HepG2 (cell line): ENCODE measurements at regions not wholly inside any gene's neighbourhood (a gene's known extent, or its start where the extent isn't known, plus 50 kb on each side); places are given as distances from the start of the nearest gene placed in this dataset.
A peak's percentile ranks its signal among the peaks of the same experiment; 100 is the strongest.

Experiments used
- CEBPB ChIP-seq: IDR thresholded peaks from 2 replicates; pipeline ENCODE4 v1.6.1; 2011; ENCODE audit warnings: low read depth, low read length, improper control_type of control experiment, borderline replicate concordance
- HDAC1 ChIP-seq: sonication (generic); formaldehyde crosslinking; IDR thresholded peaks from 2 replicates; pipeline ENCODE4 v1.5.1; 2020; ENCODE audit warnings: mild to moderate bottlenecking, missing genetic modification reagents
- HOXA3 ChIP-seq: sonication (generic); formaldehyde crosslinking; IDR thresholded peaks from 2 replicates; pipeline ENCODE4 v1.5.0; 2020; ENCODE audit warnings: missing genetic modification reagents
- RCOR2 ChIP-seq: IDR thresholded peaks from 2 replicates; pipeline ENCODE4 v1.6.1; 2016; ENCODE audit warnings: missing biosample characterization, missing genetic modification reagents
- REL ChIP-seq: sonication (generic); formaldehyde crosslinking; conservative IDR thresholded peaks from 2 replicates; pipeline ENCODE4 v1.8.0; 2022; ENCODE audit warnings: mild to moderate bottlenecking, missing genetic modification reagents, moderate library complexity
- SMARCE1 ChIP-seq: fragments of 450-650 bp; IDR thresholded peaks from 2 replicates; pipeline ENCODE4 v1.6.1; 2017; ENCODE audit warnings: borderline replicate concordance
- TEAD2 ChIP-seq: sonication (generic); formaldehyde crosslinking; IDR thresholded peaks from 2 replicates; pipeline ENCODE4 v1.9.0; 2021; ENCODE audit warnings: missing genetic modification reagents
- ZFY ChIP-seq: sonication (generic); formaldehyde crosslinking; IDR thresholded peaks from 2 replicates; pipeline ENCODE4 v1.4.0; 2020; ENCODE audit warnings: missing genetic modification reagents
- ZNF143 ChIP-seq: sonication (generic); formaldehyde crosslinking; IDR thresholded peaks from 2 replicates; pipeline ENCODE4 v1.4.0; 2020; ENCODE audit warnings: missing genetic modification reagents
- ZNF350 ChIP-seq: sonication (generic); formaldehyde crosslinking; IDR thresholded peaks from 2 replicates; pipeline ENCODE4 v1.4.0; 2020; ENCODE audit warnings: mild to moderate bottlenecking, low read depth, missing genetic modification reagents, borderline replicate concordance
- ZNF460 ChIP-seq: sonication (generic); formaldehyde crosslinking; IDR thresholded peaks from 2 replicates; pipeline ENCODE4 v1.5.1; 2020; ENCODE audit warnings: missing genetic modification reagents, mild to moderate bottlenecking, borderline replicate concordance
- ZNF607 ChIP-seq: sonication (generic); formaldehyde crosslinking; IDR thresholded peaks from 2 replicates; pipeline ENCODE4 v1.5.1; 2020; ENCODE audit warnings: missing genetic modification reagents, mild to moderate bottlenecking, borderline replicate concordance
- ZNF737 ChIP-seq: sonication (generic); formaldehyde crosslinking; IDR thresholded peaks from 2 replicates; pipeline ENCODE4 v1.5.0; 2020; ENCODE audit warnings: missing genetic modification reagents, mild to moderate bottlenecking, borderline replicate concordance
- TF ChIP-seq, protein P1 (sequence below), 2 experiments: fragments of 450-650 bp in 1 of 2; sonication (generic) in 1 of 2; formaldehyde crosslinking in 1 of 2; IDR thresholded peaks; 2 replicates each; pipeline versions ENCODE4 v1.6.1 to v1.8.0; 2016 to 2022; ENCODE audit warnings: antibody characterized with exemption in 1 of 2, mild to moderate bottlenecking in 1 of 2, missing genetic modification reagents in 1 of 2
- TF ChIP-seq, protein P2 (sequence below): IDR thresholded peaks from 2 replicates; pipeline ENCODE4 v1.6.1; 2016; ENCODE audit warnings: missing compliant biosample characterization, missing genetic modification reagents, borderline replicate concordance
- TF ChIP-seq, protein P3 (sequence below): sonication (generic); formaldehyde crosslinking; IDR thresholded peaks from 2 replicates; pipeline ENCODE4 v1.4.0; 2020; ENCODE audit warnings: missing genetic modification reagents, mild to moderate bottlenecking, borderline replicate concordance
- TF ChIP-seq, protein P4 (sequence below): sonication (generic); IDR thresholded peaks from 2 replicates; pipeline ENCODE4 v1.6.1; 2016; ENCODE audit warnings: low read depth, borderline replicate concordance

DNA sequence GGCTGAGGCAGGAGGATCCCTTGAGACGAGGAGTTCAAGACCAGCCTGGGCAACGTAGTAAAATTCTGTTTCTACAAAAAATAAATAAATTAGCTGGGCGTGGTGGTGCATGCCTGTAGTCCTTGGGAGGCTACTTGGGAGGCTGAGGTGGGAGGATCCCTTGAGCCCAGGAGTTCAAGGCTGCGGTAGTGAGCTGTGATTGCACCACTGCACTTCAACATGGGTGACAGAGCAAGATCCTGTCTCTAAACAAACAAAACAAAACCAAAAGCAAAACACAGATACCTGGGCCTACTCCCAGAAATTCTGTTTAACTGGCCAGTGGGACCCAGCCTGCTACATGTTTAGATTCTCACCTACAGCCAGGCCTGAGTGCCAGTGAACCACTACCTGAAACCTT lies 74.6 kb upstream of the MEDAG start (continued):
- TF ChIP-seq, protein P1, sequence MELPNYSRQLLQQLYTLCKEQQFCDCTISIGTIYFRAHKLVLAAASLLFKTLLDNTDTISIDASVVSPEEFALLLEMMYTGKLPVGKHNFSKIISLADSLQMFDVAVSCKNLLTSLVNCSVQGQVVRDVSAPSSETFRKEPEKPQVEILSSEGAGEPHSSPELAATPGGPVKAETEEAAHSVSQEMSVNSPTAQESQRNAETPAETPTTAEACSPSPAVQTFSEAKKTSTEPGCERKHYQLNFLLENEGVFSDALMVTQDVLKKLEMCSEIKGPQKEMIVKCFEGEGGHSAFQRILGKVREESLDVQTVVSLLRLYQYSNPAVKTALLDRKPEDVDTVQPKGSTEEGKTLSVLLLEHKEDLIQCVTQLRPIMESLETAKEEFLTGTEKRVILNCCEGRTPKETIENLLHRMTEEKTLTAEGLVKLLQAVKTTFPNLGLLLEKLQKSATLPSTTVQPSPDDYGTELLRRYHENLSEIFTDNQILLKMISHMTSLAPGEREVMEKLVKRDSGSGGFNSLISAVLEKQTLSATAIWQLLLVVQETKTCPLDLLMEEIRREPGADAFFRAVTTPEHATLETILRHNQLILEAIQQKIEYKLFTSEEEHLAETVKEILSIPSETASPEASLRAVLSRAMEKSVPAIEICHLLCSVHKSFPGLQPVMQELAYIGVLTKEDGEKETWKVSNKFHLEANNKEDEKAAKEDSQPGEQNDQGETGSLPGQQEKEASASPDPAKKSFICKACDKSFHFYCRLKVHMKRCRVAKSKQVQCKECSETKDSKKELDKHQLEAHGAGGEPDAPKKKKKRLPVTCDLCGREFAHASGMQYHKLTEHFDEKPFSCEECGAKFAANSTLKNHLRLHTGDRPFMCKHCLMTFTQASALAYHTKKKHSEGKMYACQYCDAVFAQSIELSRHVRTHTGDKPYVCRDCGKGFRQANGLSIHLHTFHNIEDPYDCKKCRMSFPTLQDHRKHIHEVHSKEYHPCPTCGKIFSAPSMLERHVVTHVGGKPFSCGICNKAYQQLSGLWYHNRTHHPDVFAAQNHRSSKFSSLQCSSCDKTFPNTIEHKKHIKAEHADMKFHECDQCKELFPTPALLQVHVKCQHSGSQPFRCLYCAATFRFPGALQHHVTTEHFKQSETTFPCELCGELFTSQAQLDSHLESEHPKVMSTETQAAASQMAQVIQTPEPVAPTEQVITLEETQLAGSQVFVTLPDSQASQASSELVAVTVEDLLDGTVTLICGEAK (IDR thresholded peaks at IDR 0.05): no peak
- TF ChIP-seq, protein P1 (CRISPR knock-in tag; IDR thresholded peaks at IDR 0.05): no peak
- TF ChIP-seq REL: no peak
- no peak for TF ChIP-seq ZNF737 (CRISPR knock-in tag)
- no peak for TF ChIP-seq ZNF350
- TF ChIP-seq ZFY: peak; percentile 28; the same call in 1 of the 2 replicates
- no peak for TF ChIP-seq ZNF143 (CRISPR knock-in tag)
- TF ChIP-seq, protein P2, sequence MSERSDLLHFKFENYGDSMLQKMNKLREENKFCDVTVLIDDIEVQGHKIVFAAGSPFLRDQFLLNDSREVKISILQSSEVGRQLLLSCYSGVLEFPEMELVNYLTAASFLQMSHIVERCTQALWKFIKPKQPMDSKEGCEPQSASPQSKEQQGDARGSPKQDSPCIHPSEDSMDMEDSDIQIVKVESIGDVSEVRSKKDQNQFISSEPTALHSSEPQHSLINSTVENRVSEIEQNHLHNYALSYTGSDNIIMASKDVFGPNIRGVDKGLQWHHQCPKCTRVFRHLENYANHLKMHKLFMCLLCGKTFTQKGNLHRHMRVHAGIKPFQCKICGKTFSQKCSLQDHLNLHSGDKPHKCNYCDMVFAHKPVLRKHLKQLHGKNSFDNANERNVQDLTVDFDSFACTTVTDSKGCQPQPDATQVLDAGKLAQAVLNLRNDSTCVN: no peak
- TF ChIP-seq ZNF460 (CRISPR knock-in tag): peak; percentile 58; the same call in 1 of the 2 replicates
- no peak for TF ChIP-seq TEAD2 (CRISPR knock-in tag)
- TF ChIP-seq, protein P3, sequence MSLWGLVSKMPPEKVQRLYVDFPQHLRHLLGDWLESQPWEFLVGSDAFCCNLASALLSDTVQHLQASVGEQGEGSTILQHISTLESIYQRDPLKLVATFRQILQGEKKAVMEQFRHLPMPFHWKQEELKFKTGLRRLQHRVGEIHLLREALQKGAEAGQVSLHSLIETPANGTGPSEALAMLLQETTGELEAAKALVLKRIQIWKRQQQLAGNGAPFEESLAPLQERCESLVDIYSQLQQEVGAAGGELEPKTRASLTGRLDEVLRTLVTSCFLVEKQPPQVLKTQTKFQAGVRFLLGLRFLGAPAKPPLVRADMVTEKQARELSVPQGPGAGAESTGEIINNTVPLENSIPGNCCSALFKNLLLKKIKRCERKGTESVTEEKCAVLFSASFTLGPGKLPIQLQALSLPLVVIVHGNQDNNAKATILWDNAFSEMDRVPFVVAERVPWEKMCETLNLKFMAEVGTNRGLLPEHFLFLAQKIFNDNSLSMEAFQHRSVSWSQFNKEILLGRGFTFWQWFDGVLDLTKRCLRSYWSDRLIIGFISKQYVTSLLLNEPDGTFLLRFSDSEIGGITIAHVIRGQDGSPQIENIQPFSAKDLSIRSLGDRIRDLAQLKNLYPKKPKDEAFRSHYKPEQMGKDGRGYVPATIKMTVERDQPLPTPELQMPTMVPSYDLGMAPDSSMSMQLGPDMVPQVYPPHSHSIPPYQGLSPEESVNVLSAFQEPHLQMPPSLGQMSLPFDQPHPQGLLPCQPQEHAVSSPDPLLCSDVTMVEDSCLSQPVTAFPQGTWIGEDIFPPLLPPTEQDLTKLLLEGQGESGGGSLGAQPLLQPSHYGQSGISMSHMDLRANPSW (CRISPR knock-in tag): no peak
- TF ChIP-seq HDAC1 (CRISPR knock-in tag): peak; percentile 35; the same call in 1 of the 2 replicates
- TF ChIP-seq ZNF607 (CRISPR knock-in tag): no peak
- TF ChIP-seq, protein P4, sequence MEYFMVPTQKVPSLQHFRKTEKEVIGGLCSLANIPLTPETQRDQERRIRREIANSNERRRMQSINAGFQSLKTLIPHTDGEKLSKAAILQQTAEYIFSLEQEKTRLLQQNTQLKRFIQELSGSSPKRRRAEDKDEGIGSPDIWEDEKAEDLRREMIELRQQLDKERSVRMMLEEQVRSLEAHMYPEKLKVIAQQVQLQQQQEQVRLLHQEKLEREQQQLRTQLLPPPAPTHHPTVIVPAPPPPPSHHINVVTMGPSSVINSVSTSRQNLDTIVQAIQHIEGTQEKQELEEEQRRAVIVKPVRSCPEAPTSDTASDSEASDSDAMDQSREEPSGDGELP: no peak
- peak; percentile 47; the same call in 1 of the 2 replicates for TF ChIP-seq RCOR2
- TF ChIP-seq HOXA3 (CRISPR knock-in tag): peak; percentile 42; the same call in 1 of the 2 replicates
- peak; percentile 69; the same call in 1 of the 2 replicates for TF ChIP-seq CEBPB
- TF ChIP-seq SMARCE1: no peak
